Left lobe of liver (tissue), 2 donors: ENCODE measurements at regions not wholly inside any gene's neighbourhood (a gene's known extent, or its start where the extent isn't known, plus 50 kb on each side); places are given as distances from the start of the nearest gene placed in this dataset.

Experiments
- ATAC-seq: fragments of 200-7000 bp; cut with Tn5 transposase; one replicate; pipeline ENCODE4 v1.9.1; 2020; ENCODE audit warnings: mild to moderate bottlenecking, moderate library complexity
- DNase-seq: peaks from one replicate; pipeline ENCODE4 v3.0.0-alpha.2; 2020; ENCODE audit warnings: low spot score
- donor health status: DM: no; HTN: no; CAD: no; lungs with moderate emphysema.
- donor health status: DM: no; HTN: yes; CAD: no.

- no peak for ATAC-seq
- no peak for DNase-seq
Measured at GRCh38 chr3:117485841-117486240, 776.3 kb downstream of the TUSC7 start.

- ATAC-seq (no peak), DNase-seq (no peak)
Measured at GRCh38 chr3:117486719-117487716, 777.4 kb downstream of the TUSC7 start.

DNA sequence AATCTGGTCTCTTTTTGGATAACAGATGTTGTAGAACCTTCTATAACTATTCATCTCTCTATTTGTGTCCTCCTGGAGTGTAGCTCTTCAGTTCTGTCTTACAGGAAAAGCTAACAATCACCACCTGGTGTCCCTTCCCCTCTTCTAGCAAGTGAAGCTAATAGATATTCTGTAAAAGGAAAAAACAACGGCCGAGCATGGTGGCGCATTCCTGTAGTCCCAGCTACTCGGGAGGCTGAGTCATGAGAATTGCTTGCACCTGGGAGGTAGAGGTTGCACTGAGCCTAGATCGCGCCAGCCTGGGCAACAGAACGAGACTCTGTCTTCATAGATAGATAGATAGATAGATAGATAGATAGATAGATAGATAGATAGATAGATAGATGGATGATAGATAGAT is 779.4 kb downstream of the TUSC7 start:
- no peak for ATAC-seq
- DNase-seq = no peak

- ATAC-seq (no peak), DNase-seq (no peak)
Measured at GRCh38 chr3:117489663-117490079, 780.1 kb downstream of the TUSC7 start.

DNA sequence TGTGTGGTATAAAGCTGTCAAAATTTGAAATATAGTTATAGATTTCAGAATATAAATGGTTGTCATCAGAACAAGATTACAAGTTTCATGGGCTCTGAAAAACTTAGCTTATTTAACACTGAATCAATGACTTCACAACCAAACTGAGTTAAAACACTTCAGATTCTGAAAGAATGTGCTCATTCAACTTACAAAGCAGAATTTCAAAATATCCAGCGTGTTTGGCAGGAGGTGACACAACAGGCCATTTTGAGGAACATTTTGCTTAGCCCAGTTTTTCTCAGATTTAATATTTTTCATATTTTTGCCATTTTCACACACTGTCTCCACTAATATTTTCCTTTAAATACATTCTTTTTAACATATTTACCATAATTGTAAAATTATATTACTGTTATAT is 781.1 kb downstream of the TUSC7 start:
- ATAC-seq = no peak
- no peak for DNase-seq

DNA sequence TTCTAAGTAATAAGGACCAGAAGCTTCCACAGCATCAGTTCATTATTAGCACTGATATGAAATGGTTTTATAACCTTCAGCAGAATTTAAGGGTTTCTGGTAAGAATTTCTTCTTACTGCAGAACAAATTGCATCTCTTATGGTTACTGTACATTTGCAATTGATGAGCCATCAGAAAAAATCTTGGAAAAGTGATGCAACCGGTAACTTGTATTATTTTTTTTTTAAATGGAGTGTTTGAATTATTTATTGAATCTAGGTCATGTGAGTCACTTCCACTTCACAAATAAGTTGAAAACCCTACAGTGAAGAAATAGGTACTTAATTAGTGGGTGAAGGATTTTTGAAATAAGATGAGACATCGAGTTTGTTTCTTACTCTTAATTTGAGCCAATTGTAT is 786.0 kb downstream of the TUSC7 start:
- no peak for ATAC-seq
- DNase-seq = no peak

GRCh38 chr3:117499189-117499870 is 789.8 kb downstream of the TUSC7 start:
- ATAC-seq = no peak
- no peak for DNase-seq

DNA sequence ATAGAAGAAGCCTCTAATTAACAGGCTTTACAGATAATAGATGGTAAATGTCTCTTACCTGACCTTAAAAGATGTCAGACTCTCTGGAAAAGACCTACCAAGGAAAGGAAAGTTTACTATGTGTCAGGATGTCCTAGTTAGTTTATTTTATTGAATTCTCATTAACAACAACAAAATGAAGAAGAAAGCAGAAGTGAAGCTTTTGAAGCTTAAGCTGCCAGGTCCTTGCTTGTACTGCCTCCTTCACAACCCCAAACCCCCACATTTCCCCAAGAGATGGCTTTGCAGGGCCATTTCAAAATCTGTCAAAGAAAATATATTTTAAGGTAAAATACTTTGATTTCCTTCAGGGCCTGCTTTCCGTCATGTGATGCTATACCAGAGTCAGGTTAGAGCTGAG is 798.4 kb downstream of the TUSC7 start:
- ATAC-seq (no peak), DNase-seq (no peak)

DNA sequence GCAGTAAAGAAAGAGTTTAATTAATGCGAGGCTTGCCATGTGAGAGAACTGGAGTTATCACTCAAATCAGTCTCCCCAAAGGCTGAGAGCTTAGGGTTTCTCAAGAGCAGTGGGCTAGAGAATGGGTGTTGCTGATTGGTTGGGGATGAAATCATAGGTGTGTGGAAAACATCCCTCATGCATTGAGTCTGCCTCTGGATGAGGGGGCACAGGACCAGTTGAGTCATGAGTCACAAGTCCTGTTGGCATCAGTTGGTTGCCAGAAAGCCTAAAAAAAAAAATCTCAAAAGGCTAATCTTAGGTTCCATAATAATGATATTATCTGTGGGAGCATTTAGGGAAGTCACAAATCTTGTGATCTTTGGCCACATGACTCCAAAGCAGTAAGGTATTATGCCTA is 800.3 kb downstream of the TUSC7 start:
- ATAC-seq (no peak), DNase-seq (no peak)

GRCh38 chr3:117510396-117510795 is 800.8 kb downstream of the TUSC7 start:
- no peak for ATAC-seq
- no peak for DNase-seq

GRCh38 chr3:117512975-117513374 is 803.4 kb downstream of the TUSC7 start:
- no peak for ATAC-seq

GRCh38 chr3:117515309-117515708 is 805.7 kb downstream of the TUSC7 start:
- DNase-seq = no peak
- ATAC-seq = no peak

More at GRCh38 chr3:117512975-117513374, 803.4 kb downstream of the TUSC7 start:
- no peak for DNase-seq

GRCh38 chr3:117518364-117518763 is 808.8 kb downstream of the TUSC7 start:
- DNase-seq = no peak
- ATAC-seq = no peak

DNA sequence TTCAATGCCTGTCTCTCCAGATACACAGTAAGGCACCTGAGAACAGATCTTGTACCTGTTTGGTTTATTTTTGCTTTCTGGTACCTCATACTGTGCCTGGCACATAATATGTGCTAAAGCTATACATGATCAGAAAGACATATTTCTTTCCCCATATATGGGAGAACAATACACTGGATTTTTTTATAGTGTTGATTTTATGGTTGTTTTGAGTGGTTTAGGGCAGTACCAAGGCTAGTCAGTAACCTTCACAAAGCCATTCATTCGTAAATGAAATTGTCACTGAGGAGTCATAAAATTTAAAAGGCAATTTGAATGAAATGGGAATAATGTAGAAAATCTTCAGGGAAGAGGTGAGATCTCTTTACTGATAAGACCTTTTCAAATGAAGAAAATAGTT is 810.2 kb downstream of the TUSC7 start:
- DNase-seq = no peak
- no peak for ATAC-seq

DNA sequence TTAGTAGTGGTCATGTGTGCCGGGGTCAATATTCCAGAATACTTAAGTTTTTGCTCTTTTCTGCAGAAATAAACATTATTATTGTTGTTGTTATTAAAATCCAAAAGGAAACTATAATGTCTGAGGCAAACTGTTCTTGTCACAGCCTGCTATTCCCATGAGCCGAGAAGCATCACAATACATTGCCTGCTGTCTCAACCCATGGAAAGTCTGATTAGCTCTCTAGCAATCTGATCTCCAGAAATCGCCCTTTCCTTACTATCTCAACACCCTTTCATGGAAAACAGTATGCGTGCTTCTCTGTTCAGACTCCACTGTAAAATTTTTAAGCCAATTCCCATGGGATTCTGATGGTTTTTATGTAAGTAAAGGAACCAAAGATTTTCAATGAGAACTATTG is 811.0 kb downstream of the TUSC7 start:
- no peak for DNase-seq
- ATAC-seq = no peak

DNA sequence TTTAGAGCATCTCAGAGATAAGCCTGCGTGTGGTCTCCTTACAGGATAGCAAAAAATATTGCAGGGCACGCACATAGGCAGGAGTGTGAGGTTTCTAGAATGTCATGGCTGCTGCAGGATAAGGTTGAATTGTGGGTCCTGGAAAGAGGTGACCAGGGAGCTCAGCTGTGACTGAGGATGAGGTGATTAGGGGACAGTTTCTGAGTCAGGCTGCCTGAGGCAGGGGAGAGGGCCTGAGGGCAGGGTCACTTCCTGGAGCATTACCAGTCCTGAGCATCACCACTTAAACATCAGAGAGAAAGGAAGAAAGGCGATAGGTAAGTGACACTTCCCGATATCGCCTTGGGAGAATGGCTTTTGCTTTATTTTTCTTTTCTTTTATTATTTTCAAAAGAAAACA is 813.8 kb downstream of the TUSC7 start:
- ATAC-seq (no peak), DNase-seq (no peak)

DNA sequence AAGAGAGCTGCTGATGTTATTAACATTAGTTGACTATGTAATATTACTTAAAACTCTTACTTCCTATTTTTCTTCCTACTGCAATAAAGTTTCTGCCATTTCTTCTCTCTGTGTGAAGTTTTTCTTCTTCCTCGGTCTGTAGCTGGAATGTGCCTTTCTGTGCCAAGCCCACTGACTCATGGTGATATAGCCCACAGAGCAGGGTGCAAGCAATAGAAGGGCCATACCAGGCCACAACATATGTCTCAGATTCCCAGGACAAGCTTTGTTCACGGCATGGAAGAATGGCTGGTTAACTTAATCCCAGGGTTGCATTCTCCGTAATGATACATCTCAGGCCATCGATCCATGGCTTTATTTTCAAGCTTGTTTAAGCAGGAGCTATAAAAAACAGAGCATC is 815.3 kb downstream of the TUSC7 start:
- DNase-seq (no peak), ATAC-seq (no peak)

GRCh38 chr3:117526470-117527079 is 817.0 kb downstream of the TUSC7 start:
- DNase-seq = no peak
- ATAC-seq = peak; percentile 59

DNA sequence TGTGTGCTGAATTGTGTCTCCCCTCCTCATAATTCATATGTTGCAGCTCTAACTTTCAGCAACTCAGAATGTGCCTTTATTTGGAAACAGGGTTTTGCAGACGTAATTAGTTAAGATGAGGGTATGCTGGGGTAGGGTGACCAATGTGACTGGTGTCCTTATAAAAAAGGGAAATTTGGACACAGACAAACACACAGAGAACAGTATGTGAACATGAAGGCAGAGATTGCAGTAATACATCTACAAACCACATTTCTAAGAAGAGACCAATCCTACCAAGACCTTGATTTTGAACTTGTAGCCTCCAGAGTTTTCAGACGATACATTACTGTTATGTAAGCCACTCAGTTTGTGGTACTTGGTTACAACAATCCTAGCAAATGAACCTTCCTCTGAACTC is 817.8 kb downstream of the TUSC7 start:
- ATAC-seq (no peak), DNase-seq (no peak)

- no peak for ATAC-seq
- no peak for DNase-seq
Measured at GRCh38 chr3:117528688-117529087, 819.1 kb downstream of the TUSC7 start.

DNA sequence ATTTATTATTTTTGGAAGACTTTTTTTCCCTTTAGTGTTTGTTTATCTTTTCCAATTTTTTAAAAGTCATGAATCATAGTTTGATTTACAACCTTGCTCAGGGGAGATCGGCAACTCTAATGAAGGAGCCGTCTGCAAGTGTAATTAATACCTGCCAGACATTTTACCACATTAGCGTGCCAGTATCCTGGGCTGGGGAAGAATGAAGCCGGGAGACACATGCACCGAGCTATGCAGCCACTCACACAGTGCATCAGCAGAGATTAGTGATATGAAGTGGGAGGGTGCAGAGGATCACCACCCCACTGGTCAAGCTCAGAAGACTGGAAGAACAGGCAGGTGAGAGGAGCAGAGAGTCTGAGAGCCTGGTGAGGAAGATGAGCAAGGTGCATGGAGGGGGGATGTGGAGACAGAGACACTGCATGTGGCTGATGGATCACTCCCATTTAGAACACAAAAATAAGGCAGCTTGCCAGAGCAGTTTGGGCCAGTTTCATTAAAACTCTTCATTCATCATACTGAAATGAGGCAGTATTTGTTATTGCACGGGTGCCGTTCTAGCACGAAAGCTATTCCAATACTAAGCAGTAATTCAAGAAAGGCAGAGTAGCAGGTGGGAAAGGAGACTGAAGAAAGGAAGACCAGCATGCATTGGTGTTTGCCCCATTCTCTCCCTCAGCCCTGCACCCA is 821.6 kb downstream of the TUSC7 start:
- ATAC-seq (no peak), DNase-seq (no peak)
